Smooth muscle cell (in vitro differentiated cells): ENCODE measurements at regions not wholly inside any gene's neighbourhood (a gene's known extent, or its start where the extent isn't known, plus 50 kb on each side); places are given as distances from the start of the nearest gene placed in this dataset.

Source experiments
- DNase-seq: peaks from one replicate; lab custom pipeline; 2025; ENCODE audit not compliant: unreplicated experiment; lab: John Stamatoyannopoulos, UW
- H2AFZ ChIP-seq: fragments of 200-600 bp; sonication (generic); 2 replicates; pipeline ENCODE4 v1.6.0; 2016; ENCODE audit warnings: antibody characterized with exemption, low read depth, mild to moderate bottlenecking
- H3F3A ChIP-seq: fragments of 200-600 bp; sonication (generic); 2 replicates; pipeline ENCODE4 v1.6.0; 2017; ENCODE audit warnings: antibody characterized with exemption, low read depth
- H3K27ac ChIP-seq: fragments of 200-600 bp; sonication (generic); 2 replicates; pipeline ENCODE4 v1.5.1; 2016; ENCODE audit warnings: low read depth, mild to moderate bottlenecking
- H3K27me3 ChIP-seq: fragments of 200-600 bp; sonication (generic); 2 replicates; pipeline ENCODE4 v1.6.1; 2016; ENCODE audit warnings: low read depth, mild to moderate bottlenecking
- H3K36me3 ChIP-seq: fragments of 200-600 bp; sonication (generic); 2 replicates; pipeline ENCODE4 v1.5.1; 2016; ENCODE audit warnings: low read depth
- H3K4me1 ChIP-seq: fragments of 200-600 bp; sonication (generic); 2 replicates; pipeline ENCODE4 v1.5.1; 2016; ENCODE audit warnings: low read depth
- H3K4me2 ChIP-seq: fragments of 200-600 bp; sonication (generic); 2 replicates; pipeline ENCODE4 v1.6.0; 2016; ENCODE audit warnings: mild to moderate bottlenecking
- H3K4me3 ChIP-seq: fragments of 200-600 bp; sonication (generic); 2 replicates; pipeline ENCODE4 v1.5.1; 2016; ENCODE audit warnings: mild to moderate bottlenecking
- H3K79me2 ChIP-seq: fragments of 200-600 bp; sonication (generic); 2 replicates; pipeline ENCODE4 v1.6.0; 2016; ENCODE audit warnings: low read depth, mild to moderate bottlenecking
- H3K9ac ChIP-seq: fragments of 200-600 bp; sonication (generic); 2 replicates; pipeline ENCODE4 v1.6.0; 2016; ENCODE audit warnings: low read depth
- H3K9me3 ChIP-seq: fragments of 200-600 bp; sonication (generic); replicated peaks from 2 replicates; pipeline ENCODE4 v1.5.1; 2016; ENCODE audit warnings: low read depth
- H4K20me1 ChIP-seq: fragments of 200-600 bp; sonication (generic); 2 replicates; pipeline ENCODE4 v1.6.0; 2016; ENCODE audit warnings: low read depth
- CTCF ChIP-seq: fragments of 200-600 bp; sonication (generic); IDR thresholded peaks from 2 replicates; pipeline ENCODE4 v1.5.1; 2017; ENCODE audit warnings: borderline replicate concordance, mild to moderate bottlenecking, antibody characterized with exemption; ENCODE audit not compliant: insufficient read depth, poor library complexity, severe bottlenecking
- WGBS: methylation state at CpG from one replicate; pipeline ENCODE4 v1.1.7; 2016; ENCODE audit warnings: low lambda C conversion rate; 5-methylcytosine and 5-hydroxymethylcytosine counted together

DNA sequence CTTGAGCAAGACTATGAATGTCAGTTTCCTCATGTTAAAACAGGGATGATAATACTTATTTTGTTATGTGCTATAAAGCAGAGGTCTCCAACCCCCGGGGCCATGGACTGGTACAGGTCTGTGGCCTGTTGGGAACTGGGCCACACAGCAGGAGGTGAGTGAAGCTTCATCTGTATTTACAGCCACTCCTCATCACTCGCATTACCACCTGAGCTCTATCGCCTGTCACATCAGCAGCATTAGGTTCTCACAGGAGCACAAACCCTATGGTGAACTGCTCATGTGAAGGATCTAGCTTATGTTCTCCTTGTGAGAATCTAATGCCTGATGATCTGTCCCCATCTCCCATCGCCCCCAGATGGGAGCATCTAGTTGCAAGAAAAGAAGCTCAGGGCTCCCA lies 365.3 kb upstream of the SMIM30 start:
- Histone ChIP-seq H3K4me3 (no peak overlapping the region), H3K27me3 (no peaks in the 10 kb centered on the region), H3K79me2 (no peaks in the 10 kb centered on the region), H3K4me1 (no peaks in the 10 kb centered on the region), H2AFZ (no peak overlapping the region), H3F3A (no peaks in the 10 kb centered on the region), H3K4me2 (no peak overlapping the region), H3K27ac (no peak overlapping the region), H4K20me1 (no peaks in the 10 kb centered on the region), H3K9ac (no peak overlapping the region), H3K9me3 (no peaks in the 10 kb centered on the region), H3K36me3 (no peaks in the 10 kb centered on the region)
- no peak for DNase-seq
- whole genome bisulfite sequencing: 85% methylated on average over 4 of the region's 4 CpGs
- TF ChIP-seq CTCF: no peak

DNA sequence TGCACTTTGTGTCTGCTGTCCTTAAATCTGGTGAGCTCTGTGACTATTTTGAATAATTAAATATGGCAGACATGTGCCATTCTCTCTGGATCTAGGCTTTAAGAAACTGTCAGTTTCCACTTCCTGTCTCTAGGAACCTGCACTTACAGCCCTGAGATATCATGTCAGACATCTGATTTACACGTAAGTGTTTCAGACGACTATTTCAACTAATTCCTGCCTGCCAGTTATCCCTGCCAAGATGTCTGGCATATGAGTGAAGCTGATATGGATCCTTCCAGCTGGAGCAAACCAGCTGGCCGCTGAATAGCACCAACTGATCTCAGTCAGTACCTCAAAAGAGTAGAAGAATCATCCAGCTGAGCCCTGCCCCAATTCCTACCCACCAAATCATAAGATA lies 362.2 kb upstream of the SMIM30 start:
- no peaks in the 10 kb centered on the region for H3K27me3 ChIP-seq
- no peak overlapping the region for H2AFZ ChIP-seq
- no peak overlapping the region for H3K27ac ChIP-seq
- H3K9ac ChIP-seq: no peak overlapping the region
- no peak for DNase-seq
- peaks cover 2% of the 10 kb centered on the region for H3K9me3 ChIP-seq
- H3K36me3 ChIP-seq: no peaks in the 10 kb centered on the region
- no peak for TF ChIP-seq CTCF
- H3K4me2 ChIP-seq: no peak overlapping the region
- H4K20me1 ChIP-seq: no peaks in the 10 kb centered on the region
- WGBS: 59% methylated on average over 3 of the region's 3 CpGs
- H3K79me2 ChIP-seq: no peaks in the 10 kb centered on the region
- H3F3A ChIP-seq: no peaks in the 10 kb centered on the region
- no peak overlapping the region for H3K4me3 ChIP-seq
- H3K4me1 ChIP-seq: no peaks in the 10 kb centered on the region

DNA sequence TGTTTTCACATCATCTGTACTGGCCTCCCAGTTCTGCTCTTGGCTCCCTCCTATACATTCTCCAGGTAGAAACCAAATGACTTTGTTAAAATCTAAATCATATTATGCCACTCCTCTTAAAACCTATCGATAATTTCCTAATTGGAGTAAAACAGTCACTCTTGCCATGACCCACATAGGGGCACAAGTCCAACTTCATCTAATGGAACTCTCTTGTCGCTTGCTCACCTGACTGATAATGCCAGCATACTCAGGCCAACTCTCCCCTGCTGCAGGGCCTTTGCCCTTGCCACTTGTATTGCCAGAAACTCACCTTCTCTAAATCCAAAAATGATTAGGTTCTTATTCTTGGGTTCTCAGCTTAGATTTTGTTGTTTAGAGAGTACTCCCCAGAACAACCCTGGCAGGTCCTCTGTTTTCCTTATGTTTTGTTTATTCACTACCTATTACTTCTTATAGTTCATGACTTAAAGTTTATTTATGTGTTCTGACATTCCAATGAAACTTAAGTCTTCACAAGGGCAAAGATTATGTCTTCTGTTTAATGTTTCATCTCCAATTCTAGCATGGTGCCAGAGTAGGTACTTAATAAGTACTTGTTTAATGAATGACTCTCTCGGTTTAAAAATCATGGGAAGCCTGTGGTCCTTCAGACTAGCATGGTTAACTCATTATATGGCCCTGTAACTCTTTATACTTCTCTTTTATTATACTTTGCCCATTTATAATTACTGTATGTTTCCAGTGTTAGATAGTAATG lies 345.9 kb upstream of the SMIM30 start:
- no peak for DNase-seq
- Histone ChIP-seq H3K27ac (no peak overlapping the region), H3K4me2 (no peak overlapping the region), H3K4me1 (no peaks in the 10 kb centered on the region), H3K4me3 (no peak overlapping the region), H2AFZ (no peak overlapping the region), H3K9ac (no peak overlapping the region), H3K36me3 (no peaks in the 10 kb centered on the region), H4K20me1 (no peaks in the 10 kb centered on the region), H3K27me3 (no peaks in the 10 kb centered on the region), H3F3A (no peaks in the 10 kb centered on the region), H3K9me3 (peaks cover 3% of the 10 kb centered on the region), H3K79me2 (no peaks in the 10 kb centered on the region)
- TF ChIP-seq CTCF: no peak
- WGBS: 69% methylated on average over 3 of the region's 3 CpGs

DNA sequence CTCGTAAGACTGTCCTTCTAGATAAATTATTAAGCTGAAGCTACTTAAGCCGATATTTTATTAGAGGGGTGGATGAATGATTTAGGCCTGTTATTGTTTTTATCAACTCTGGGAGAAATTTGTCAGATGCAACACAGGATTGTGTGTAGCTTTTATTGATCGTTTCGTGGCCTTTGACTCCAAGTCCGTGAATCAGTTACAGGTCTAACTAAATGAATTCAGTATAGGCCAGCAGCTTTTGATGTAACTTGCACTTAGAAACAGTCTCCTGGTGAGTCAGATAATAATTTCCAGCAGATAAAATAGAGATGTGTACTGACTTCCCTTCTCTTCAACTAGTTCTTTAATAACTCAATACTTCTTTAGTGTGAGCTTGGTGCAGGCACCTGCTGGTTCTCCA lies 341.7 kb upstream of the SMIM30 start:
- H3K36me3 ChIP-seq: no peaks in the 10 kb centered on the region
- H3K9me3 ChIP-seq: peaks cover 3% of the 10 kb centered on the region
- no peaks in the 10 kb centered on the region for H3K4me1 ChIP-seq
- DNase-seq: no peak
- no peaks in the 10 kb centered on the region for H3K27me3 ChIP-seq
- H4K20me1 ChIP-seq: no peaks in the 10 kb centered on the region
- no peaks in the 10 kb centered on the region for H3K79me2 ChIP-seq
- H3K4me2 ChIP-seq: no peak overlapping the region
- no peak overlapping the region for H3K9ac ChIP-seq
- WGBS: 69% methylated on average over 5 of the region's 5 CpGs
- no peak for TF ChIP-seq CTCF
- H3F3A ChIP-seq: no peaks in the 10 kb centered on the region
- H3K27ac ChIP-seq: no peak overlapping the region
- H3K4me3 ChIP-seq: no peak overlapping the region
- H2AFZ ChIP-seq: no peak overlapping the region
